ENCODE measurements at regions not wholly inside any gene's neighbourhood (a gene's known extent, or its start where the extent isn't known, plus 50 kb on each side); places are given as distances from the start of the nearest gene placed in this dataset.
"Not testable (repeated sequence)": the region's sequence is repeated elsewhere in the genome, so short reads cannot be mapped to it uniquely, and the experiment has no call there.

- TF ChIP-seq GABPB1 (CRISPR knock-in tag; IDR thresholded peaks at IDR 0.05), result peak; percentile 82; the same call in 1 of the 2 replicates
- TF ChIP-seq L3MBTL2 (IDR thresholded peaks at IDR 0.05), result peak; percentile 89
- TF ChIP-seq POLR2G (IDR thresholded peaks at IDR 0.05; ENCODE audit: low read depth, low read length), result 0 out of 2 replicates have a peak, but pooled peaks have one; percentile 14
- 0 out of 2 replicates have a peak, but pooled peaks have one; percentile 51 for TF ChIP-seq HIVEP1 (CRISPR knock-in tag; IDR thresholded peaks at IDR 0.05)
- TF ChIP-seq PHF20 (IDR thresholded peaks at IDR 0.05; ENCODE audit: partially characterized antibody), result peak; percentile 59
- peak; percentile 27; the same call in 1 of the 2 replicates for TF ChIP-seq ADNP (tag; IDR thresholded peaks at IDR 0.05)
- TF ChIP-seq YY1 (IDR thresholded peaks at IDR 0.05; ENCODE audit: borderline replicate concordance in 1 of 3, control insufficient read depth in 1 of 3, extremely low read depth in 1 of 3, insufficient read depth in 3 of 3, insufficient read length in 1 of 3, insufficient replicate concordance in 2 of 3, low read depth in 1 of 3, low read length in 2 of 3), result peak in 2 of 3 experiments; percentile 53 to 79
- TF ChIP-seq E2F8 (IDR thresholded peaks at IDR 0.05; ENCODE audit: low read depth, partially characterized antibody), result peak; percentile 80
- 0 out of 2 replicates have a peak, but pooled peaks have one; percentile 68 for TF ChIP-seq DMBX1 (CRISPR knock-in tag; IDR thresholded peaks at IDR 0.05; ENCODE audit: borderline replicate concordance)
- TF ChIP-seq FOXK2 (conservative IDR thresholded peaks at IDR 0.05 in 1 of 2, IDR thresholded peaks at IDR 0.05 in 1 of 2; ENCODE audit: low read depth in 2 of 2), result peak; percentile 51 to 65; a peak in 2 of 4 replicates
- peak; percentile 29; the same call in 1 of the 2 replicates for TF ChIP-seq EGR1 (conservative IDR thresholded peaks at IDR 0.05)
- TF ChIP-seq NR2C2 (CRISPR knock-in tag; IDR thresholded peaks at IDR 0.05), result not testable (repeated sequence)
- TF ChIP-seq NR2C2 (tag; IDR thresholded peaks at IDR 0.05), result peak; percentile 93
- TF ChIP-seq ZBTB2 (IDR thresholded peaks at IDR 0.05), result 0 out of 2 replicates have a peak, but pooled peaks have one; percentile 30
Measured at GRCh38 chr3:6769532-6770396, 91.2 kb upstream of the GRM7 start (continued).
